T-helper 1 cell (primary cell): ENCODE measurements at regions not wholly inside any gene's neighbourhood (a gene's known extent, or its start where the extent isn't known, plus 50 kb on each side); places are given as distances from the start of the nearest gene placed in this dataset.
"Not testable (repeated sequence)": the region's sequence is repeated elsewhere in the genome, so short reads cannot be mapped to it uniquely, and the experiment has no call there.

Experiments used
- DNase-seq, 5 donors: peaks; one replicate each; pipeline ENCODE4 v3.0.0-alpha.2; 2012 to 2020

- DNase-seq = no peak
Measured at GRCh38 chr10:114872519-114873087, 51.0 kb downstream of the FHIP2A start.

- DNase-seq = peak in 1 of 5 donors; percentile 41
Measured at GRCh38 chr10:114874827-114875411, 53.3 kb downstream of the FHIP2A start.

GRCh38 chr10:114875590-114876081, 54.1 kb downstream of the FHIP2A start:
- DNase-seq = not testable (repeated sequence)

GRCh38 chr10:114876169-114876568, 54.6 kb downstream of the FHIP2A start:
- DNase-seq = no peak

- DNase-seq = peak in 2 of 5 donors; percentile 1 to 49
Measured at GRCh38 chr10:114876602-114877300, 55.2 kb downstream of the FHIP2A start.

GRCh38 chr10:114877301-114877644, 55.7 kb downstream of the FHIP2A start:
- DNase-seq = no peak

- no peak for DNase-seq
Measured at GRCh38 chr10:114879093-114879492, 57.5 kb downstream of the FHIP2A start.

- DNase-seq = peak in 3 of 5 donors; percentile 6 to 51 (median 27)
Measured at GRCh38 chr10:114879541-114880158, 58.1 kb downstream of the FHIP2A start.

- no peak for DNase-seq
Measured at GRCh38 chr10:114881417-114881816, 56.6 kb upstream of the TRUB1 start.

- DNase-seq = no peak
Measured at GRCh38 chr10:114881901-114882300, 56.1 kb upstream of the TRUB1 start.

GRCh38 chr10:114885443-114885842, 52.6 kb upstream of the TRUB1 start:
- DNase-seq = no peak
